ENCODE measurements at regions not wholly inside any gene's neighbourhood (a gene's known extent, or its start where the extent isn't known, plus 50 kb on each side); places are given as distances from the start of the nearest gene placed in this dataset.

- H3K4me3 ChIP-seq (ENCODE audit: low read length): no peak overlapping the region
- no peaks in the 10 kb centered on the region for H3K4me1 ChIP-seq (ENCODE audit: control insufficient read depth, insufficient read depth, low read length)
- no peaks in the 10 kb centered on the region for H3K36me3 ChIP-seq (ENCODE audit: control insufficient read depth, insufficient read depth, low read length)
- no peak for DNase-seq
- peaks cover 2% of the 10 kb centered on the region for H3K27me3 ChIP-seq (ENCODE audit: control insufficient read depth, insufficient read depth, low read length)
- no peak overlapping the region for H3K27ac ChIP-seq (ENCODE audit: low read length)
- 63% methylated on average over 1 of the region's 1 CpG for WGBS (ENCODE audit: insufficient coverage)
- no peaks in the 10 kb centered on the region for H3K9me3 ChIP-seq (replicated peaks; ENCODE audit: control insufficient read depth, low read depth, low read length)
These were observed 57.1 kb downstream of the FAM47B start for GRCh38 chrX:34999702-35000101.

GRCh38 chrX:35006361-35006760 lies 63.8 kb downstream of the FAM47B start:
- Histone ChIP-seq H3K9me3 (replicated peaks; ENCODE audit: control insufficient read depth, low read depth, low read length) (no peaks in the 10 kb centered on the region), H3K27me3 (ENCODE audit: control insufficient read depth, insufficient read depth, low read length) (no peaks in the 10 kb centered on the region)
- no CpG with 5 or more reads among the region's 2 CpGs for WGBS (ENCODE audit: insufficient coverage)

GRCh38 chrX:35015621-35016020 lies 73.0 kb downstream of the FAM47B start:
- Histone ChIP-seq H3K27ac (ENCODE audit: low read length) (no peak overlapping the region), H3K9me3 (replicated peaks; ENCODE audit: control insufficient read depth, low read depth, low read length) (no peaks in the 10 kb centered on the region), H3K27me3 (ENCODE audit: control insufficient read depth, insufficient read depth, low read length) (no peaks in the 10 kb centered on the region), H3K36me3 (ENCODE audit: control insufficient read depth, insufficient read depth, low read length) (no peaks in the 10 kb centered on the region), H3K4me3 (ENCODE audit: low read length) (no peak overlapping the region), H3K4me1 (ENCODE audit: control insufficient read depth, insufficient read depth, low read length) (no peaks in the 10 kb centered on the region)
- DNase-seq: no peak
- no CpG with 5 or more reads among the region's 1 CpG for WGBS (ENCODE audit: insufficient coverage)

More at GRCh38 chrX:35006361-35006760, 63.8 kb downstream of the FAM47B start:
- no peak for DNase-seq
- Histone ChIP-seq H3K27ac (ENCODE audit: low read length) (no peak overlapping the region), H3K4me1 (ENCODE audit: control insufficient read depth, insufficient read depth, low read length) (no peaks in the 10 kb centered on the region), H3K36me3 (ENCODE audit: control insufficient read depth, insufficient read depth, low read length) (no peaks in the 10 kb centered on the region), H3K4me3 (ENCODE audit: low read length) (no peak overlapping the region)

GRCh38 chrX:35016051-35016450 lies 73.5 kb downstream of the FAM47B start:
- H3K36me3 ChIP-seq (ENCODE audit: control insufficient read depth, insufficient read depth, low read length): no peaks in the 10 kb centered on the region
- H3K9me3 ChIP-seq (replicated peaks; ENCODE audit: control insufficient read depth, low read depth, low read length): no peaks in the 10 kb centered on the region
- no peak overlapping the region for H3K27ac ChIP-seq (ENCODE audit: low read length)
- no peaks in the 10 kb centered on the region for H3K4me1 ChIP-seq (ENCODE audit: control insufficient read depth, insufficient read depth, low read length)
- WGBS (ENCODE audit: insufficient coverage): no CpG with 5 or more reads among the region's 2 CpGs
- no peak overlapping the region for H3K4me3 ChIP-seq (ENCODE audit: low read length)
- no peaks in the 10 kb centered on the region for H3K27me3 ChIP-seq (ENCODE audit: control insufficient read depth, insufficient read depth, low read length)
- no peak for DNase-seq

GRCh38 chrX:35017284-35017683 lies 74.7 kb downstream of the FAM47B start:
- H3K27ac ChIP-seq (ENCODE audit: low read length): no peak overlapping the region
- no peaks in the 10 kb centered on the region for H3K9me3 ChIP-seq (replicated peaks; ENCODE audit: control insufficient read depth, low read depth, low read length)
- no peaks in the 10 kb centered on the region for H3K36me3 ChIP-seq (ENCODE audit: control insufficient read depth, insufficient read depth, low read length)
- H3K4me1 ChIP-seq (ENCODE audit: control insufficient read depth, insufficient read depth, low read length): no peaks in the 10 kb centered on the region
- peak; percentile 11 for DNase-seq
- WGBS (ENCODE audit: insufficient coverage): 13% methylated on average over 1 of the region's 2 CpGs
- H3K27me3 ChIP-seq (ENCODE audit: control insufficient read depth, insufficient read depth, low read length): peaks cover 4% of the 10 kb centered on the region
- no peak overlapping the region for H3K4me3 ChIP-seq (ENCODE audit: low read length)

- peaks cover 4% of the 10 kb centered on the region for H3K27me3 ChIP-seq (ENCODE audit: control insufficient read depth, insufficient read depth, low read length)
- no peaks in the 10 kb centered on the region for H3K4me1 ChIP-seq (ENCODE audit: control insufficient read depth, insufficient read depth, low read length)
- peak; percentile 1 for DNase-seq
These were observed 81.1 kb downstream of the FAM47B start for GRCh38 chrX:35023683-35024082.

GRCh38 chrX:35025820-35026219 lies 83.2 kb downstream of the FAM47B start:
- no peak for DNase-seq
- no peak overlapping the region for H3K27ac ChIP-seq (ENCODE audit: low read length)
- no peaks in the 10 kb centered on the region for H3K9me3 ChIP-seq (replicated peaks; ENCODE audit: control insufficient read depth, low read depth, low read length)
- H3K4me3 ChIP-seq (ENCODE audit: low read length): no peak overlapping the region
- H3K4me1 ChIP-seq (ENCODE audit: control insufficient read depth, insufficient read depth, low read length): no peaks in the 10 kb centered on the region
- 100% methylated on average over 2 of the region's 2 CpGs for WGBS (ENCODE audit: insufficient coverage)
- no peaks in the 10 kb centered on the region for H3K36me3 ChIP-seq (ENCODE audit: control insufficient read depth, insufficient read depth, low read length)
- H3K27me3 ChIP-seq (ENCODE audit: control insufficient read depth, insufficient read depth, low read length): peaks cover 4% of the 10 kb centered on the region

More at GRCh38 chrX:35023683-35024082, 81.1 kb downstream of the FAM47B start:
- Histone ChIP-seq H3K9me3 (replicated peaks; ENCODE audit: control insufficient read depth, low read depth, low read length) (no peaks in the 10 kb centered on the region), H3K27ac (ENCODE audit: low read length) (no peak overlapping the region), H3K4me3 (ENCODE audit: low read length) (no peak overlapping the region), H3K36me3 (ENCODE audit: control insufficient read depth, insufficient read depth, low read length) (no peaks in the 10 kb centered on the region)

GRCh38 chrX:35040871-35041270 lies 98.3 kb downstream of the FAM47B start:
- Histone ChIP-seq H3K9me3 (replicated peaks; ENCODE audit: control insufficient read depth, low read depth, low read length) (no peaks in the 10 kb centered on the region), H3K27me3 (ENCODE audit: control insufficient read depth, insufficient read depth, low read length) (no peaks in the 10 kb centered on the region), H3K4me3 (ENCODE audit: low read length) (no peak overlapping the region), H3K27ac (ENCODE audit: low read length) (no peak overlapping the region), H3K4me1 (ENCODE audit: control insufficient read depth, insufficient read depth, low read length) (no peaks in the 10 kb centered on the region), H3K36me3 (ENCODE audit: control insufficient read depth, insufficient read depth, low read length) (no peaks in the 10 kb centered on the region)
- no peak for DNase-seq
- WGBS (ENCODE audit: insufficient coverage): no CpG with 5 or more reads among the region's 1 CpG

- H3K27me3 ChIP-seq (ENCODE audit: control insufficient read depth, insufficient read depth, low read length): no peaks in the 10 kb centered on the region
- WGBS (ENCODE audit: insufficient coverage): 65% methylated on average over 3 of the region's 4 CpGs
- no peaks in the 10 kb centered on the region for H3K9me3 ChIP-seq (replicated peaks; ENCODE audit: control insufficient read depth, low read depth, low read length)
- no peaks in the 10 kb centered on the region for H3K4me1 ChIP-seq (ENCODE audit: control insufficient read depth, insufficient read depth, low read length)
- H3K4me3 ChIP-seq (ENCODE audit: low read length): no peak overlapping the region
- H3K36me3 ChIP-seq (ENCODE audit: control insufficient read depth, insufficient read depth, low read length): no peaks in the 10 kb centered on the region
- H3K27ac ChIP-seq (ENCODE audit: low read length): no peak overlapping the region
- DNase-seq: no peak
These were observed 104.2 kb downstream of the FAM47B start for GRCh38 chrX:35046660-35047296.

GRCh38 chrX:35076061-35076460 lies 133.5 kb downstream of the FAM47B start:
- Histone ChIP-seq H3K27ac (ENCODE audit: low read length) (no peak overlapping the region), H3K36me3 (ENCODE audit: control insufficient read depth, insufficient read depth, low read length) (no peaks in the 10 kb centered on the region), H3K9me3 (replicated peaks; ENCODE audit: control insufficient read depth, low read depth, low read length) (peaks cover under 1% of the 10 kb centered on the region), H3K4me1 (ENCODE audit: control insufficient read depth, insufficient read depth, low read length) (no peaks in the 10 kb centered on the region), H3K4me3 (ENCODE audit: low read length) (no peak overlapping the region), H3K27me3 (ENCODE audit: control insufficient read depth, insufficient read depth, low read length) (peaks cover 6% of the 10 kb centered on the region)
- 75% methylated on average over 1 of the region's 1 CpG for WGBS (ENCODE audit: insufficient coverage)
- no peak for DNase-seq

- H3K27me3 ChIP-seq (ENCODE audit: control insufficient read depth, insufficient read depth, low read length): peaks cover 2% of the 10 kb centered on the region
- no peak overlapping the region for H3K27ac ChIP-seq (ENCODE audit: low read length)
- no peaks in the 10 kb centered on the region for H3K9me3 ChIP-seq (replicated peaks; ENCODE audit: control insufficient read depth, low read depth, low read length)
- DNase-seq: no peak
- no peaks in the 10 kb centered on the region for H3K4me1 ChIP-seq (ENCODE audit: control insufficient read depth, insufficient read depth, low read length)
- H3K36me3 ChIP-seq (ENCODE audit: control insufficient read depth, insufficient read depth, low read length): no peaks in the 10 kb centered on the region
- no peak overlapping the region for H3K4me3 ChIP-seq (ENCODE audit: low read length)
These were observed 148.2 kb downstream of the FAM47B start for GRCh38 chrX:35090801-35091200.
